Fibroblast of skin of abdomen (primary cell): ENCODE measurements at regions not wholly inside any gene's neighbourhood (a gene's known extent, or its start where the extent isn't known, plus 50 kb on each side); places are given as distances from the start of the nearest gene placed in this dataset.
A peak's percentile ranks its signal among the peaks of the same experiment; 100 is the strongest.
"Not testable (repeated sequence)": the region's sequence is repeated elsewhere in the genome, so short reads cannot be mapped to it uniquely, and the experiment has no call there.

Experiments used
- DNase-seq: peaks from one replicate; pipeline ENCODE4 v3.0.0-alpha.2; 2013

GRCh38 chr7:81527651-81528050, 242.2 kb downstream of the HGF start:
- DNase-seq, result no peak

- DNase-seq, result no peak
These were observed 242.9 kb downstream of the HGF start for GRCh38 chr7:81526971-81527370.

DNA sequence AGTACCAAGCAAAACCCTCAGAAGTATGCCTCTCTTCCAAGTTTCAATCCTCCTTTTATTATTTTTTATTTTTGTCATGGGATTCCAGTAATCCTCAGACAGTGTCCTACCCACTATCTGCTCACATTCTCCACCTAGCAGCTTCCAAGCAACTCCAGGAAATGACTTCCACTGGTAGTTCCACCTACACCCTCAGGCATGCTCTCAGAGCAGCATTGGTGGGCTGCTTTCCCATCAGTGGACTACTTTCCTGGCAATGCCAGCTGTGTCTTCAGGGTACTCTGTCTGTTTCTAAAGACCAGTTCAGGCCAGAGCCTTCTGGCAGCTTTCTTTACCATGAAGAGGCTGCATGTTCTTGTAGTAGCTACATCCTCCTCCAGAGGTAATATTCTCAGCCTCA, 244.0 kb downstream of the HGF start:
- no peak for DNase-seq

- no peak for DNase-seq
These were observed 250.0 kb downstream of the HGF start for GRCh38 chr7:81519886-81520285.

DNA sequence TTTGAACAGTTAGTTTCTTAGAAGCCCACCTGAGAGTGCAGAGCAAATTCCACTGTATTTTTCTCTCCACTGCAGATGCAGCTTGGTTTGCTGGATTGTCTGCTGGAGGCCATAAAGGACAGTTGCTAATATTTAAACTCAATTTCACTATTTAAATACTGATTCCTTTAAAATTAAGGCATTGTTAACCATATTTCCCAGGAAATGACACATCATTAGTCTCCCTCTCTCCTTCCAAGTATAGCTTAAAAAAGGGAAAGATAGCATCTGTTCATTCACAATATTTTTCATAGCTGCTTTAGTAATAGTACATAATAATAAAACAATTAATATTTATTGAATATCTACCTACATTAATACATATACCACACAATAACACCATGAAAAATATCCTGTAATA, 252.9 kb downstream of the HGF start:
- DNase-seq, result no peak

GRCh38 chr7:81515009-81515408, 254.8 kb downstream of the HGF start:
- DNase-seq, result peak; percentile 85

- DNase-seq, result no peak
These were observed 255.3 kb downstream of the HGF start for GRCh38 chr7:81514546-81514945.

GRCh38 chr7:81510122-81510521, 259.7 kb downstream of the HGF start:
- no peak for DNase-seq

DNA sequence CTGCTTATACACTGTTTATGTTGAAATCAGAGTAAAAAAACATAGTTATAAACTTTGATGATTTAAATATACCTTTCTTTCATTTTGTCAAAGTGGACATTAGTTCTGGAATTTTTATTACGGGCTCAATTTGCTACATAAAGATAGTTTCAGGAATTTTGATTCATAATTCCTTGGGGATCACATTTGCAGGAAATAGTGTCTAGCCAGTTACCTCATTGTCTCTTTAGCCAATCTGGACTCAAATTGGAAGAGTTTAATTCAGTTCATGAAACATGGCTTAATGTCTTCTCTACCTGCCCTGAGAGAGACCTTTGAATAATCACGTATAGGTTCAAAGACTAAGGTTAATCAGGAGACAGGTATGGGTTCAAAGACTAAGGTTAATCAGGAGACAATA, 262.6 kb downstream of the HGF start:
- DNase-seq, result peak; percentile 9

DNA sequence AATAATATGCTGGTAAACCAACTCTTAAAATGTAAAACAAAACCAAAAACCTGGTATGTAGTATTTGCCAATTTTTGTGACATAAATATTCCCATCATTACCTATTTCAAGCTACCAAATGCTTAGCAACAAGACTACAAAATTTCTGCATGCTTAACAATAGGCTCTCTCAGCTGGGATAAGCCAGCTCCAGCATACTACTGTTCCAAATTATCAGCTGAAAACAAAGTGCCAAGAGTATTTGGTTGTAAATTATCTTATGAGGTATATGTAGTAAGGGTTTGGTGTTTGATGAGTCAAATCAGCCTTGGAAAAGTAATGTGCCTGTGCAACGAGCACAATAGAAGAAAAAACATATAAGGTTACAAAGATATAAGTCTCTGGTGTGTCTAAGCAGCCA, 263.2 kb downstream of the HGF start:
- no peak for DNase-seq

GRCh38 chr7:81503771-81504170, 266.1 kb downstream of the HGF start:
- DNase-seq, result no peak

DNA sequence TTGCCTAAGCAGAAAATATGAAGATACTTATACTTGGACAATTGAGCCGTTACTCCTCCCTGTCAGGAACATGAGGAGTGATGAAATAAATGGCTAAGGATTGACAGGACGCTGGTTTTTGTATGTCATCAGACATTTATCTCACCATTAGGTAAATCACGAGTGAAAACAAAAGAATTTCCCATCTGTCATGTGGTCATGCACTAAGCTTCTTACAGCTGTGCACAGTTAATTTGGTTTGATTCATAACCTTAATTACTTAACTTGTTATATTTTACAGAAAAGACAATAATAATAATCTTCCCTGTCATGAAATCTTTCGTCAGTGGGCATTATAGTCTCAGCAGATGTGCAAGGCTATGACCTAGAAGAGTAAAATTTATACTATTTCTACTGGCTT, 266.5 kb downstream of the HGF start:
- DNase-seq, result peak; percentile 44

DNA sequence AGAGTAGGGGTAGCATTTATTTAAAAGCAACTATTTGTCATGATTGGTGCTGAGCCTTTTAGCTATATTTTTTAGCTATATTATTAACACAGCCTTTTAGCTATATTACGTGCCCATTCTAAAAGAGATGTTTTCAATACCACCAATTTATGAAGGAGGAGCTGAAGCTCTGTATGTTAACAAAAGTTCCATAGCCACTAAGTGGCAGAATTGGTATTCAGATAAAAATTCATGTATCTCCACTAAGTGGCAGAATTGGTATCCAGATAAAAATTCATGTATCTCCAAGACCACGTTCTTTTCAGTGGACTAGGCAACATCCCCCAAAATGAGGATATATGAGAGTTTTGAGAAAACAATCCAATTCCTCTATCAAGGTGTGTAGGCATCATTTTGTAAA, 268.6 kb downstream of the HGF start:
- DNase-seq, result peak; percentile 37

DNA sequence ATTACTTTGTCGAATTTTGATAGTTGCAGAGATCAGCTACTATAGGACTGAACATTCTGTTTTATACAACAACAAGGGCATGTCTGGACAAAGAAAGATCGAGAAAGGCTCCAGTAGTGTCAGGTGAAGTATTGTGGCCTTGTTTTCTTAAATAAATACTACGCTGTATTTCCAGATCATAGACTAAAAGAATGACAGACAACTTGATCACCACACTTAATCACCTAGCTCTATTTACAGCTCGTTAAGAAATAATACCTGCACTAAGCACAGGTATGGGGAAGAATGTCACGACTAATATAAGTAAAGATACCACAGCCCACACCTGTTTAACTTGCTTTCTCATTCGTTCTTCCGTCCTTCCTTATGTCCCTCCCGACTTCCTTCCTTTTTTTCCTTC, 269.2 kb downstream of the HGF start:
- no peak for DNase-seq

GRCh38 chr7:81499262-81500116, 270.4 kb downstream of the HGF start:
- peak; percentile 78 for DNase-seq

DNA sequence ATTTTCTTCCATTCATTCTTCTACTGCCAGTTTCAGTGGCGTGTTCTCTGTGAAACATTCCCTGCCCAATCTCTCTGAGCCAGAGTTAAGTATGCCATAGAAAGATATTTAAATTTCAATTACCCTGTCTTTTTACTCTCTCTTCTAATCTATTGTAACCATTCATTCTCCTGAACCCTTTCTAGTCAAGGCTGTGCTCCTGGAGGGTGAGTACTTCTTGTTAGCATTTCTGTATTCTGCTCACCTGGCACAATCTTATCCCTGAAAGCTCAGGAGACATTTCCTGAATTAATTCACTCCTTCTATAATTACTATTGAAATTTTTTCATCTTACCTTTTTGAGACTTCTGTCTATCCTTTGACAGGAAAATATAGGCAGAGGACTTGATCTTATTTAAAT, 271.7 kb downstream of the HGF start:
- DNase-seq, result no peak

DNA sequence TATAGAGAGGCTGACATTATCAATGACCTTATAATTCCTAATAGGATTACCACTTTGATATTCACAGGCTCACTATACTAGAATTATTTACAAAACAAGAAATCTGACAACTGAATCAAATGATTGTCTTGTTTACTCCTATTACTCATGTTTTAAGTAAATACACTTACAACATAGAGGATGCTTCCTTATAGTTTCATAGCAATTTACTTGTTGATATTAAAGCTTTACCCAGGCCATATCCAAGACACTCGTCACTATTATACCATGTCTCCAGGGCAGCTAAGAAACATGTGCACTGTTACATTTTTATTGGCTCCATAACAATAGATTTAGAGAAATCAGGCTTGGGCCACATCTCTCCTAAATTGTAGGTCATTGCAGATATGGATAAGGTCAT, 276.9 kb downstream of the HGF start:
- DNase-seq, result no peak

GRCh38 chr7:81492240-81492639, 277.6 kb downstream of the HGF start:
- DNase-seq, result no peak

DNA sequence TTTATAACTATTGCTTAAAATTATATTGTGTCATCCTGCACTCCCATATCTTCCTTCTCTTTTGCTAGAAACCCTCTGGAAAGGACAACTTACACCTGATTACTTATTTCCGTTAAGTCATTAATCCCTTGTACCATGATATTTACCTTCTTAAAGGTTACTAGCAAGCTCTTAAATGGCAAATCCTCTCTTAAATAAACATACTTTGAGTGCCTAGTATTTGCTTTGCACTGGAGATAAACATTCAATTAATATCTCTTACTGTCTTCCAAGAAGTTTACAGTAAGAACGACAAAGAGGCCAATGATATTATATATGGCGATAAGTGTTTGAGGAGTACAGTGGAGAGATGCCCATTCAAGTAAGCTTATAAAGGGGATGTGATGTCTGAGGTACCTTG, 278.3 kb downstream of the HGF start:
- DNase-seq, result no peak

- no peak for DNase-seq
These were observed 281.6 kb downstream of the HGF start for GRCh38 chr7:81488210-81488609.

- DNase-seq, result no peak
These were observed 282.3 kb downstream of the HGF start for GRCh38 chr7:81487516-81487915.

- DNase-seq, result peak; percentile 95
These were observed 285.6 kb downstream of the HGF start for GRCh38 chr7:81484261-81484660.

DNA sequence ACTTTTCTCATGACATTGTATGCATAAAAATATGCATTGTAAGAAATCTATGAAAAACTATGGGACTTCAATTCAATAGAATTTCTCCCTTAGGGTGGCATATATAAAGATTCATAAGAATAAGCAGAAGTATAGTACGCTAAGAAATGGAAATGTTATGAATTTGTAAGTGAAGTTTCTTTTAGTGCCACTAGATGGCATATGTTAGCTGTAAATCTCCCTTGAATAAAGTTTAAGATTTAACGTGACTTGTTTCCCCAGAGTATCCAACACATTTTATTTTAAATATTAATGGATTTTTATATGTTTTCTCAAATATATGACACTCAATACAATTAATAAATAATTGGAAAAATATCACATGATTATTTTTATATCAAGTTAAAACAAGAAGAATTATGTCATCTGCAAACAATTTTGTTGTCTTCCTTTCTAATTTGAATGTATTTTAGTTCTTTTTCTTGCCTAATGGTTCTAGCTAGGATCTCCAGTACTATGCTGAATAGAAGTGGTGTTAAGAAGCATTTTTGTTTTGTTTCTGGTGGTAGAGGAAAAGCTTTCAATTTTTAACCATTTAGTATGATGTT, 287.2 kb downstream of the HGF start:
- DNase-seq, result peak; percentile 20

GRCh38 chr7:81478664-81479063, 291.2 kb downstream of the HGF start:
- DNase-seq, result no peak

DNA sequence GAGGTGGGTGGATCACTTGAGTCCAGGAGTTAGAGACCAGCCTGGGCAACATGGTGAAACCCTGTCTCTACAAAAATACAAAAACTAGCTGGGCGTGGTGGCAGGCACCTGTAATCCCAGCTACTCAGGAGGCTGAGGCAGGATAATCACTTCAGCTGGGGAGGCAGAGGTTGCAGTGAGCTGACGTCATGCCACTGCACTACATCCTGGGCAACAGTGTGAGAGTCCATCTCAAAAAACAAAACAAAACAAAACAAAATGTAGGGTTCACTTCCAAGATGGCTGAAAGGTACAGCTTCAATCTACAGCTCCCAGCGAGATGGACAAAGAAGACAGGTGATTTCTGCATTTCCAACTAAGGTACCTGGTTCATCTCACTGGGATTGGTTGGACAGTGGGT, 291.6 kb downstream of the HGF start:
- not testable (repeated sequence) for DNase-seq
